Lung (tissue), 11 donors: ENCODE measurements at regions not wholly inside any gene's neighbourhood (a gene's known extent, or its start where the extent isn't known, plus 50 kb on each side); places are given as distances from the start of the nearest gene placed in this dataset.
A peak's percentile ranks its signal among the peaks of the same experiment; 100 is the strongest.

ENCODE experiments used
- ATAC-seq: fragments of 200-7000 bp; cut with Tn5 transposase; one replicate; pipeline ENCODE4 v1.9.1; 2020; ENCODE audit warnings: moderate number of reproducible peaks; ENCODE audit not compliant: insufficient read depth, low FRiP score
- DNase-seq, 3 donors: peaks; one replicate each; pipeline ENCODE4 v3.0.0-alpha.2; 2013 to 2017
- H3K27ac ChIP-seq, 2 donors: one replicate each; pipeline ENCODE4 v1.5.1; 2013; ENCODE audit warnings: mild to moderate bottlenecking in 2 of 2, moderate library complexity in 2 of 2, control low read depth in 1 of 2, inconsistent platforms in 1 of 2, low read depth in 1 of 2, low read length in 1 of 2
- H3K27me3 ChIP-seq, 3 donors: one replicate each; pipeline ENCODE4 v1.5.1; 2013; ENCODE audit warnings: low read length in 2 of 3; ENCODE audit not compliant: control insufficient read depth in 3 of 3, insufficient read depth in 3 of 3
- H3K36me3 ChIP-seq, 4 donors: one replicate each; pipeline ENCODE4 v1.5.1; 2013; ENCODE audit warnings: low read length in 4 of 4, mild to moderate bottlenecking in 1 of 4, moderate library complexity in 1 of 4; ENCODE audit not compliant: control insufficient read depth in 4 of 4, insufficient read depth in 4 of 4
- H3K4me1 ChIP-seq, 5 donors: one replicate each; pipeline ENCODE4 v1.5.1; 2013; ENCODE audit warnings: low read length in 5 of 5, mild to moderate bottlenecking in 2 of 5, moderate library complexity in 1 of 5; ENCODE audit not compliant: control insufficient read depth in 5 of 5, insufficient read depth in 5 of 5
- H3K4me3 ChIP-seq: one replicate; pipeline ENCODE4 v1.5.1; 2013; ENCODE audit warnings: mild to moderate bottlenecking, control low read depth, moderate library complexity
- H3K9ac ChIP-seq, 2 donors: one replicate each; pipeline ENCODE4 v1.5.1; 2013; ENCODE audit warnings: low read length in 2 of 2, control low read depth in 1 of 2; ENCODE audit not compliant: insufficient read depth in 1 of 2
- H3K9me3 ChIP-seq, 4 donors: one replicate each; pipeline ENCODE4 v1.5.1; 2013; ENCODE audit warnings: low read length in 3 of 4, mild to moderate bottlenecking in 1 of 4, moderate library complexity in 1 of 4; ENCODE audit not compliant: control insufficient read depth in 4 of 4, insufficient read depth in 3 of 4
- WGBS, 2 donors: extraction: QIAGEN DNeasy Blood & Tissue Kit; methylation state at CpG; one replicate each; pipeline ENCODE4 v1.1.7; 2013; 5-methylcytosine and 5-hydroxymethylcytosine counted together
- TF ChIP-seq, protein P1 (sequence below): IDR thresholded peaks from 2 replicates; pipeline ENCODE4 v1.5.1; 2012; ENCODE audit warnings: mild to moderate bottlenecking; ENCODE audit errors: control extremely low read depth, extremely low read depth
- donor health status: control.
- donor health status: control.
- donor health status: Bipolar disorder and iron deficiency.
- donor health status: healthy.
- donor health status: DM: yes; HTN: yes; CAD: no.

- no peak for ATAC-seq
- no peak for DNase-seq
- Histone ChIP-seq H3K27ac (no peak overlapping the region), H3K4me3 (no peak overlapping the region), H3K27me3 (peaks cover 0 to 3% (median 0%) of the 10 kb centered on the region in 3 donors), H3K4me1 (peaks cover 0 to 28% (median 6%) of the 10 kb centered on the region in 5 donors), H3K9me3 (no peaks in the 10 kb centered on the region), H3K9ac (no peak overlapping the region), H3K36me3 (no peaks in the 10 kb centered on the region)
- 91 to 95% methylated on average over 3 of the region's 3 CpGs for WGBS, 2 donors
- TF ChIP-seq, protein P1, sequence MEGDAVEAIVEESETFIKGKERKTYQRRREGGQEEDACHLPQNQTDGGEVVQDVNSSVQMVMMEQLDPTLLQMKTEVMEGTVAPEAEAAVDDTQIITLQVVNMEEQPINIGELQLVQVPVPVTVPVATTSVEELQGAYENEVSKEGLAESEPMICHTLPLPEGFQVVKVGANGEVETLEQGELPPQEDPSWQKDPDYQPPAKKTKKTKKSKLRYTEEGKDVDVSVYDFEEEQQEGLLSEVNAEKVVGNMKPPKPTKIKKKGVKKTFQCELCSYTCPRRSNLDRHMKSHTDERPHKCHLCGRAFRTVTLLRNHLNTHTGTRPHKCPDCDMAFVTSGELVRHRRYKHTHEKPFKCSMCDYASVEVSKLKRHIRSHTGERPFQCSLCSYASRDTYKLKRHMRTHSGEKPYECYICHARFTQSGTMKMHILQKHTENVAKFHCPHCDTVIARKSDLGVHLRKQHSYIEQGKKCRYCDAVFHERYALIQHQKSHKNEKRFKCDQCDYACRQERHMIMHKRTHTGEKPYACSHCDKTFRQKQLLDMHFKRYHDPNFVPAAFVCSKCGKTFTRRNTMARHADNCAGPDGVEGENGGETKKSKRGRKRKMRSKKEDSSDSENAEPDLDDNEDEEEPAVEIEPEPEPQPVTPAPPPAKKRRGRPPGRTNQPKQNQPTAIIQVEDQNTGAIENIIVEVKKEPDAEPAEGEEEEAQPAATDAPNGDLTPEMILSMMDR, result no peak
Measured at GRCh38 chr22:19603767-19604166, 79.6 kb upstream of the CLDN5 start.

GRCh38 chr22:19604711-19605268, 80.6 kb upstream of the CLDN5 start:
- no peak for ATAC-seq
- H3K27ac ChIP-seq, result peak overlapping the region in 1 of 2 donors; percentile 5
- H3K9me3 ChIP-seq, result no peaks in the 10 kb centered on the region
- H3K4me1 ChIP-seq, result peaks cover 0 to 22% (median 6%) of the 10 kb centered on the region in 5 donors
- no peaks in the 10 kb centered on the region for H3K36me3 ChIP-seq
- H3K4me3 ChIP-seq, result no peak overlapping the region
- peak in 2 of 3 donors; percentile 22 to 60 for DNase-seq
- peaks cover 0 to 3% (median 0%) of the 10 kb centered on the region in 3 donors for H3K27me3 ChIP-seq
- WGBS, 2 donors, result 64 to 72% methylated on average over 9 of the region's 9 CpGs
- TF ChIP-seq, protein P1, result no peak
- no peak overlapping the region for H3K9ac ChIP-seq

- no peaks in the 10 kb centered on the region for H3K36me3 ChIP-seq
- peaks cover 0 to 20% (median 6%) of the 10 kb centered on the region in 5 donors for H3K4me1 ChIP-seq
- H3K9ac ChIP-seq, result no peak overlapping the region
- H3K27me3 ChIP-seq, result peaks cover 0 to 3% (median 0%) of the 10 kb centered on the region in 3 donors
- H3K4me3 ChIP-seq, result no peak overlapping the region
- H3K9me3 ChIP-seq, result no peaks in the 10 kb centered on the region
- TF ChIP-seq, protein P1, result no peak
- DNase-seq (no peak), ATAC-seq (no peak)
- 68 to 69% methylated on average over 28 of the region's 28 CpGs for WGBS, 2 donors
- H3K27ac ChIP-seq, result peak overlapping the region in 1 of 2 donors; percentile 76
Measured at GRCh38 chr22:19605508-19606331, 81.5 kb upstream of the CLDN5 start.
